Middle frontal gyrus (tissue), 1 donor: ENCODE measurements at regions not wholly inside any gene's neighbourhood (a gene's known extent, or its start where the extent isn't known, plus 50 kb on each side); places are given as distances from the start of the nearest gene placed in this dataset.

ENCODE experiments used
- DNase-seq: peaks from one replicate; pipeline ENCODE4 v3.0.0-alpha.2; 2015; ENCODE audit warnings: low spot score; ENCODE audit errors: extremely low spot score

- DNase-seq: peak; percentile 45
Measured at GRCh38 chr4:177047070-177047850, 254.5 kb upstream of the VEGFC start.

DNA sequence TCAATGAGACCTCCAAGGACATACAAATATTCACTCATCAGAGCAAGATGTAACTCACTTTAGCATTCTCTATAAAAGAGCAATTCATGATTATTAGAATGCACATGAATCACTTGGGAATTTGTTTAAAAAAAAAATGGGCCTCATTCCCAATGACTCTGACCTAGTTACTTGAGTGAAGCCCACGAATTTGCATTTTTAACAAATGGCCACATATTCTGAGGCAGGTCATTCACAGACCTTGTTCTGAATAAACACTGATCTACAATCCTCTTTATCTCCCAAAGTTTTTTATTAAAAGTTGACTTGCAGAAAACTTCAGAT, 255.1 kb upstream of the VEGFC start:
- no peak for DNase-seq

DNA sequence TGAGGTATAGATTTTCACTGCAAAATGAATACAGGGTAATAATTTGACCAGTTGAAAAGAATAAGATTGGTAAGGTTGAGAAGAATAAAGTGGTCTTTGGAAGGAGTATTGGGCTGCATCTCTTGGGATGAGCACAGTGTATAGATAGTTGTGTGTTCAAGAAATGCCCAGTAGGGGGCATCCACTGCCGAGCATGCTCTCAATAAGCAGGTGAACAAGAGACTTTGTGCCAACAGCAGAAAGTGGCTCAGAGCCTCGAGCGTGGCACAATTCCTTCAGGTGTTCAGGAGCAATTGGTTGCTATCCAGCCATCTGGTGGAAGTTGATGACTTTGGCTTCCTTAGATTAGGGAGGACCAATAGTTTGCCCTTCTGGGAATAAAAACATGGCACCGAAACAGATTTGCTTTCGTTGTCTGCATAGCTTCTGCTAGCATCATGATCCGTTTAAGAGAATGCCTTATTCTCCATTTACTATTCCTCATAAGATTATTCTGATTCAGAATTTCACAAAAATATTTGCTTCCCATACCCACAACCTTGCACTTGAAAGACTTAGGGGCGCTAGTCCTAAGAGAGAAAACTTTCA, 258.1 kb upstream of the NEIL3 start:
- DNase-seq: no peak

GRCh38 chr4:177052211-177052934, 257.3 kb upstream of the NEIL3 start:
- DNase-seq: no peak

- no peak for DNase-seq
Measured at GRCh38 chr4:177057186-177057585, 252.5 kb upstream of the NEIL3 start.

- DNase-seq: no peak
Measured at GRCh38 chr4:177064116-177064515, 245.6 kb upstream of the NEIL3 start.

GRCh38 chr4:177064729-177065394, 244.8 kb upstream of the NEIL3 start:
- no peak for DNase-seq

DNA sequence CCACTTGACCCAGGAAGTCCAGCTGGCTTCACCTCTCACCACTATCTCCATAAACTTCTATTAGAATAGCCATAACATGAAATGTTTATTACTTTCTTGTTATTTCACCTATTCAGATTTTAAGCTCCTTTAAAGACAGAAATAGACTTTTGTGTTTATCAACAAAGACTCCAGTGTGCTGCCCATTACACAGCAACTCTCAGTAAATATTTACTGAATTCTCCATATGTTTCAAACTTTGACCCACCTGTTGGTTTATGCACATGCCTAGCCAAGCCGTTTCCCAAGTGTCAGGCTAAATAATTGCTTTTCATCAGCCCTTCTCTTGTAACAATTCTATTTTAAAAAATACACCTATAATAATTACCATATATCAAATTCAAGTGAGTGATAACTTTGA, 242.9 kb upstream of the NEIL3 start:
- DNase-seq: no peak

- DNase-seq: no peak
Measured at GRCh38 chr4:177070533-177071058, 239.1 kb upstream of the NEIL3 start.

DNA sequence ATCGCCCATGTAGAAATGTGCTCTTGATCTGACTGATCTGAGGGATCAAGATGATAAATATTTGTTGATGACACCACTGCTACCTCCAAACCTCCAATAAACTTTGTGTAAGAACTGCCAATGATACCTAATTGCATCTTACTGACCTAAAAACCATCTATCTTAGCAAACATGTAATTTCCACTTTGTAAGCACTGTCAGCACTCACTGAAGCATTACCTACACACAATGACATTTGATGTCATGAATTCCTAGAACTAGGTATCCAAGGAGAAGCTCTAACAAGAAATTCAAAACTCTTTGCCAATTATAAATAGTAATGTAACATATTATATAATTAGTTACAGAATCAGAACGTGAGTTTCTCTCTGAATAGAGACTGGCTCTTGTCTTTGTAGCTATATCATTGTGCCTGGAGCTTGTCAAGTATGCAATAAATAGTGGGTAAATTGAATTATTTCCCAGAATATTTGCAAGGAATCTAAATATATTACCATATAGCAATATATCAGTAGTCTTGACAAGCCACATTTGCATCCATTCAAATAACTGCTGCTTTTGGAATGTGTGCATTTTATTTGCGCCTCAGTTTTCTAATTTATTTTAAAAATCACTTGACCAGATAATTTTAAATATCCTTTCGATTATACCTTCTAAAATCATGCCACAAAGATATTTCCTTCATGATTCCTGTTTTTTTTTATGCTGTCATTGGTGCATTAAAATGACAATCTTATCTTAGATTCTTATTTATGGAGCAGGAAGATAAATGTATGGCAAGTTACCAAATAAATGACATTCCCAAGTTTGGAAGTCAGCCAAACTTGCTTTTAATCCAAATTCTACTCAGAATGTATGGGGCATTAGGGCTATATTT, 232.3 kb upstream of the NEIL3 start:
- no peak for DNase-seq

DNA sequence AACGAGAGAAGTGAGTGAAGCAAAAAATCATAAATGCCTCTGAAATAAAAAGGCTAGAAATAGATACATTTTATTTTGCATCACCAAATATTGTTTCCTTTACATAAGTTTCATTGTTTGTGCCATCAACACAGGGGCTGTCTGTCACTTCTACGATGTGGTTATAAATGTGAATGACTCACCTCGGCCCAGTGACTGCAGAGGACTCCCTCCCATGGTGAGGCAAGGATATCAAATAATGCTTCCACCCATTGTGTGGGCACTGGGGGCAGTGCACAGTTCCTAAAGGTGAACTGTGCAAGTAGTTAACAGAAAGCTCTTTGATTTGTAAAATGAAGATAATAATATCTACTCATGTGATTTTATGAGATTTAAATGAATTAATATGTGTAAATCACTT, 230.3 kb upstream of the NEIL3 start:
- DNase-seq: no peak

- no peak for DNase-seq
Measured at GRCh38 chr4:177080388-177080787, 229.3 kb upstream of the NEIL3 start.

DNA sequence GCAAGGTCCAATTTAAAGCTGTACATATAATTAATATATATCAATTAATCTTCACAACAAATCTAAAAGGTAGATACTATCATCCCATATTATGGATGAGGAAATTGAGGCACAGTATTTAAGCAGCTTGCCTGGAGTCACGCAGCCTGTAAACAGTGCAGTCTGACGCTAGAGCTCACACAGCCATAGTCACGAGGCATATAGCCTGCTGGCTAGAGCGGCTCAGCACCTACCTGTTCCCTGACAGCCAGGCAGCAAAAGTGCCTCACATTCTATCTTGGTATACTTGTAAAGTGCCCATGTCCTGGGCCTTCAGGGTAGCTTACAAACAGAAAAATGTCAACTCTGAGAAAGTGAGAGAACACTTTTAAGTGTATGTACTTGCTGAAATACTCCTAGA, 222.6 kb upstream of the NEIL3 start:
- no peak for DNase-seq

GRCh38 chr4:177087499-177087898, 222.2 kb upstream of the NEIL3 start:
- DNase-seq: no peak

- DNase-seq: no peak
Measured at GRCh38 chr4:177091515-177091914, 218.2 kb upstream of the NEIL3 start.

- no peak for DNase-seq
Measured at GRCh38 chr4:177092807-177093206, 216.9 kb upstream of the NEIL3 start.

- DNase-seq: no peak
Measured at GRCh38 chr4:177093964-177094363, 215.7 kb upstream of the NEIL3 start.

- no peak for DNase-seq
Measured at GRCh38 chr4:177097291-177097690, 212.4 kb upstream of the NEIL3 start.

DNA sequence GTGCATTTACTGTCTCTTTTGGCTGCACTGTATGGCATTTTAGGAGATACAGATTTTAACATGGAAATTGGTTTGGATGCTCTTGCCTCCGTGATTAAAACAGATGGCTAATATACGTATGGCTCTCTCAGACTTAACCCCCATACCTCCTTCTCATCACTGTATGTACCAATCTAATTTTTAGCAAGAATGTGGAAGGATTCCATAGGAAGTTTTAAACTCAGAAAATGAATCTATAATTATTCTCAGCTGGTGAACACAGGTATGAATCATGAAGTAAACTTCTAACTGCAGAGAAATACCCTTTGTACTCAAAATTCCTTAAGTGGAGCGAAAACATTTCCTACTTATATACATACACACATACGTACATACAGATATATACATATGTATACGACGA, 210.5 kb upstream of the NEIL3 start:
- no peak for DNase-seq

DNA sequence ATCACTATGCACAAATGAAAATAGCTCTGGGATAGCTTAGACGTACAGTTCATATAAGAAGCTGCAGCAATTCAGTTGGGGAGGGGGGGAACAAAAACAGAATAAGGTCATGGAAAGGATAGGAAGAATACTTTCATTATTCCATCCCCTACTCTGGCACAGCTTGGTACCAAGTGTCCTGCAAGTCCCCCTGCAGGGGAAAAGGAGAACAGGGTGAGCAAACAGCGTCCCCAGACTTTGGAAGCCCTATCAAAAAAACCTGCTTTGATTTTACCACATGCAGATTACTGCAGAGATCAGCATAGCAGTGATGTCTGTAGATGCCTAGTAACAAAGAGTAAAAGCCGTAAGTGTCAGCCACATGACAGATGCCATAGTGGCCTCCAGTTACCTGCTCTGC, 209.4 kb upstream of the NEIL3 start:
- no peak for DNase-seq

DNA sequence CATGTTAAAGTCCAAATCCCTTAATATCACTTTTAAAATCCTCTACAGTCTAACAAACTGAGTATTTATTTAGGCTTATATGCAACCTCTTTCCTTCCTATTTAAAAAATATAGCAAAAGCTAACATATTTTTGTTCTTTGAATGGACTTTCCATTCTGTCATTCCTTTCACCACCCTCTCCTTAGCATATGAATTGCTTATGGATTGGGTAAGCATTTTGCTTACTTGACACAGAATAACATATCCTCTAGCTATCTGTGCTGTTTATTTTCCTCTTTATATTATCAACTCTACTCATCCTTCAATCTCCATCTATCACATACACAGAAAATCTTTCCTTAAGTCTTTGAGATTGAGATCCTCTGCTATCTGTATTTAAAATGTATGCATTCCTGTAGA, 206.1 kb upstream of the NEIL3 start:
- DNase-seq: no peak
